CD4-positive, alpha-beta T cell treated with Interleukin-4 for 4 hours (primary cell): ENCODE measurements at regions not wholly inside any gene's neighbourhood (a gene's known extent, or its start where the extent isn't known, plus 50 kb on each side); places are given as distances from the start of the nearest gene placed in this dataset.

Source experiments
- DNase-seq: peaks from one replicate; pipeline ENCODE4 v3.0.0-alpha.2; 2020

DNA sequence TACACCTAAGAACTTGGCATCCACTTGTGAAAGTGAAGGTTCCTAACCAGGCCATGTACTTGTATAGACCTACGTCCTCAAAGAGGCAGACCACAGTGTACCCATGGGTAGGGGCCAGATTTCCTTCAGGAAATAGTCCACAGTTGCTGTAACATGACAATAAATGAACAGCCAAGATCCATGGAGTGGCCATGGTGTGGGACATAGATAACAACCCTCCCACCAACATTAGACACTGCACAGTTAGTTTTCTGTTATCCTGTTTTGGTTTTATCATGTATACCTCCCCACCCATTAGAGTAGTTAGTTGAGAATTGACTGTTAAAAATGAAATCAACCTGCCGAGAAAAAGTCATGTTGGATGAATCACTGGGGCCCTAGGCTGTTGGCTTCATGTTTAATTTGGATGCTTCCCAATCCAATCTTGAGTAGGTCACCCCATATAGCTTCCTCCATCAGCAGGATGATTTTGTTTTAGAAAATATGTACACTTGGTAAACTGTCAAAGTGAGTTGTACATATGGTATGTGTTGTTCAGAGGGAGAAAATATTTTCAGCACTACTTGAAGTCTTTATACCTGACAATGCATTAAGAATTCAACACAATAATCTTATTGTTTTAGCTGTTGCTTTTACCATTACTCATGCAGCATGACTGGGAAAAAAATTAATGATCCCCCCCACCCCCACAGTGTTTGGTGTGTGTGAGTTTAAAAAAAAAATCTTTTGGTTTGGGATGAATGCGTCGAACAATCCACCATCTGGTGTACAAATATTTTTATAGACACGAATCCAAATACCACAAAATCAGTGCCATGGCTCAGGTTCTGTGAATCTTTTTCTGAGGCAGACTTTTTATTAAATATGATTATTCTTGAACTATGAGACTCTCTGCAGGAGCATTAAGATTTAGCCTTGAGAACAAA is 88.3 kb upstream of the ARHGAP29 start:
- DNase-seq: no peak

DNA sequence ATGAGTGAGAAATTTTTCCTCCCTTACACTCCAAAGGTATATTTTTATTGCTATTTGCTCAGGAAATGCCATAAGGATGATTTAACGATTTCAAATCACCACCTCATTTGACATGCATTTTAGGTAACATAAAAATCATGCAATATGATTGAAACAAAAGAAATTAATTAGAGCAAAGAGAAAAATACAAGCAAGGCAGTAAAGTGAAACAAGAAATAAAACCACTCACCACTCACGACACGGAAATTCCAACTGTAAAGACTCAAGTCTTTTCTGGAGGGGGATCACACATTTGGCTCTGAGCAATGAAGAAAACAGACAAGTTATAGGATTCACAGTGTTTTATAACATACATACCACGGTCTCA is 86.8 kb upstream of the ARHGAP29 start:
- DNase-seq: no peak

DNA sequence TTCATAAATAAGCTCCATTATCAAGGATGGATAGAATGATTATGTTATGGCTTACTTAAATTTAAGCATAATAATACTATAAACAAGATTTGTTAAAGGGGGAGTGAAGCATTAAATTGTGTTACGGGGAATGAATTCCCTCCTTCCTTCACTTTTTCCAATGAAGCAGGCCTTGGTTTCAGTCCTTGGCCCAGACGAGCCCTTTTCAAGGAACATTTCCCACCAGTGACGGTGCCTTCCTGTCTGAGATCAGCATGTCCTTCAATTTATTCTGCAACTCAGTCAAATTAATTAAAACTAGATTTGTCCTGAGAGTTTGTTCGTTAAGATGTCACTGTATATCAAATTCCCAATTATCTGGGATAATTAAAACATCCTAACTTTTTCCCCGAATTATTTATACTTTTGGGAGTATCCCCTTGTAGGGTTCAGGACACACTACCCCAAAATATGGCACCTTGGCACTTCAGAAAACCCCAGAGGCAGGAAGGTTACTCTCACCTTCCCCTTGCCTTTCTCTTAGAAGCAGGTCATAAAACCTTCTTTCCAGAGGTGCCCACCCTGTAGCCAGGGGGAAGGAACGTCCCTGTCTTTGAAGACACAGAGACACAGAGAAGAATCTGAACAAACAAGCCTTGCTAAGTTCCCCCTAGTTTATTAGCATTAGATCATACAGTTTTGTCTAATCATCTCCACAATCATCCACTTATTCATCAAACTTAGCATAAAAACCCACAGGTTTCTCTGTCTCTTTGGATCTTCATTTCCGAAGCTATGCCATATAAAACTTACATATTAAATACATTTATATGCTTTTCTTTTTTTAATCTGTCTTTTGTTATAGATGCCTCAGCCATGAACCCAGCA is 86.2 kb upstream of the ARHGAP29 start:
- DNase-seq: no peak

DNA sequence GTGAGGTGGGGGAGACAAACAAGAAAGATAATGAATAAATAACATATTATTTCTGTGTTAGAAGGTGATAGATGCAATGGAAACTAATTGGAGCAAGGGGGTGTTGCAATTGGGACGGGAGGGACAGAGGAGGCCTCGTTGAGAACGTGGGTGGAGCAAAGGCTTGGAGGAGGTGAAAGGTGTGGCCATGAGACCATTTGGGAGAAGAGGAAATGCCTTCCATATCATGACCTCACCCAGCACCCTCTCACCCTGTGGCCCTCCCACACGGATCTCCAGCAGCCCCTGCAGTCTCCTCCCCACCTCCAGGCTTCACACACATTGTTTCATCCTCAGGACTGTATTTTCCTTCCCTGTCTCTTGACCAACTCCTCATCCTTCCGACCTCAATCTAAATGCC is 85.3 kb upstream of the ARHGAP29 start:
- no peak for DNase-seq

DNA sequence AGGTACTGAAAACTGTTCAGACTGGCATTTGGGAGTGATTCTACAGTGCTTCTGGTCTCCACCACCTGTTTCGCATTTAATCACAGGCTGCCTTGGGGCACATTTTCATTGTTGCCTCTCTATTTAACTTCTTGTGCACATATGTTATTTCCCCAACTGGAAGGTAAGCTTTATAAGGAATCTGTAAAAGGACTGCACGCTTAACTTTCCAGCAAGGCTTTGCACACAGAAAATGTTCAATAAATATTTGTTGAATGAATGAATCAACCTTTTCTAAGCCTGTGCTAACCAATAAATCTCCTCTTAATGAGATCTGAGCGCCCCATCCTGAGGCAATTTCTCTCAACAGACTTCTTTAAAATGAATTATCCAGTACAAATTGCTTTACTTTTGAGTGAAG is 84.3 kb upstream of the ARHGAP29 start:
- no peak for DNase-seq

DNA sequence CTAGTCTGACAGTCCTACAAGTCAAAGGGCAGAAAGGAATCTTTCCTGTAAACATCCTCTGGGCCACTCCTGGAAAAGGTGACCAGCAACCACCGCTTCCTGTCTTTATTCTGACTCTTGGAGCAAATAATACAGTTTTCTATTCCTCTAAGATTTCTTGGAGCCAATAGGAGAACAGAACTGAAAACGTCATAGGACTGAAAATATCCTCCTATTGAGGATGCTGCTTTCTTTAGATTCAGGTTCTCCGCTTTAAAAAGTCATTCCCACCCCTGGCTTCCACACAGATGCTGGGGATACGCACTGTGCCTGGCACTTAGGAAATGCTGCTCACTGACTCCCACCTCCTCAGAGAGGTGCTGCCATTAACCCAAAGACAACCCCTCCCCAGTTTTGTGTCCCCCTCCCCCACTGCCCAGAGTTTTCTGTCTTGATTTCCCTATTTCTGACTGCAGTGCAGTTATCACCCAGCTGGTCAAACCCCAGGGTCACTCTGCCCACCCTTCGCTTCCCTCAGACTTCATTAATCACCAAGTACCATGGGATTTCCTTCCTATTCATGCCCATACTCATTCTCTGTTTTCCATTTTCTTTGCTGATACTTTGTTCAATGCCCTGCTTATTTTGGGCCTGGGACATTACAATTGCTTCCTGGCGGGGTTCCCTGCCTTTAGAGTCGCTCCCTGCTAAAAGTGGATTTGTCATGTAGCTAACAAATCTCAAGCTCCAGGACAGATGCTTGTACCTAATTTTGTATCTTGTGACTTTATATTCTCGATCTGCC is 82.1 kb upstream of the ARHGAP29 start:
- DNase-seq: no peak

DNA sequence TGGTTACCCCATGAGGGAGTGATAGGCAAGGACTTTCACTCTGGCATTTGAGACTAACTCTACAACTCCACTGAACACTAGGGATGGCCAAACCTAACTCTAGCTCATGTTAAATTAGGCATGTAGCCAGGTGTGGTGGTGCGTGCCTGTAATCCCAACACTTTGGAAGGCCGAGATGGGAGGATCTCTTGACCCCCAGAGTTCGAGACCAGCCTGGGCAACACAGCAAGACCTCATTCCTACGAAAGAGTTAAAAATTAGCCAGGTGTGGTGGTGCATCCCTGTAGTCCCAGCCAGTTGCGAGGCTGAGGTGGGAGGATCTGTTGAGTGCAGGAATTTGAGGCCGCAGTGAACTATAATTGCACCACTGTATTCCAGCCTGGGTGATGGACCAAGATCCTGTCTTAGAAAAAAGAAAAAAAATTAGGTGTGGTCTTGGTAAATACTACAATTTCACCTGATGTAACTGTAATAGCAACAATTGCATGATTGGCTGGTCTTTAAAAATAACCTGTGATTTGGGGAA is 81.2 kb upstream of the ARHGAP29 start:
- no peak for DNase-seq

DNA sequence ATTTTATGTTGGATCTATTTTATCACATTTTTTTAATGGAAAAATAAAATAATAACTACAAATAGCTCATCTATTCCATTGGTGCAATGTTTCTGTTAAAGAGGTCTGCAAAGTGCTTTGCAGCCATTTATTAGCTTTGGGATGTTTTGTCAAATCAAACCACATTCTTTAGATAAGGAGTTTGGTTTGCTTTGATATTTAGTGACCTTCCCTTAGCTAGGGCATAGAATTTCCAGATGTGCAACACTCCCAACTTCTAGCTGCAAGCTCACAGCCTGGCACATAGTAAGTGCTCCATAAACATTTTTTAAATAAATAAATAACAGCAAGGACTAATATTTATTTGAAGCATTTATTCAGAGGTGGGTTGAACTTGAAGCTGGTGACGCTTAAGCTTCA is 80.4 kb upstream of the ARHGAP29 start:
- no peak for DNase-seq

DNA sequence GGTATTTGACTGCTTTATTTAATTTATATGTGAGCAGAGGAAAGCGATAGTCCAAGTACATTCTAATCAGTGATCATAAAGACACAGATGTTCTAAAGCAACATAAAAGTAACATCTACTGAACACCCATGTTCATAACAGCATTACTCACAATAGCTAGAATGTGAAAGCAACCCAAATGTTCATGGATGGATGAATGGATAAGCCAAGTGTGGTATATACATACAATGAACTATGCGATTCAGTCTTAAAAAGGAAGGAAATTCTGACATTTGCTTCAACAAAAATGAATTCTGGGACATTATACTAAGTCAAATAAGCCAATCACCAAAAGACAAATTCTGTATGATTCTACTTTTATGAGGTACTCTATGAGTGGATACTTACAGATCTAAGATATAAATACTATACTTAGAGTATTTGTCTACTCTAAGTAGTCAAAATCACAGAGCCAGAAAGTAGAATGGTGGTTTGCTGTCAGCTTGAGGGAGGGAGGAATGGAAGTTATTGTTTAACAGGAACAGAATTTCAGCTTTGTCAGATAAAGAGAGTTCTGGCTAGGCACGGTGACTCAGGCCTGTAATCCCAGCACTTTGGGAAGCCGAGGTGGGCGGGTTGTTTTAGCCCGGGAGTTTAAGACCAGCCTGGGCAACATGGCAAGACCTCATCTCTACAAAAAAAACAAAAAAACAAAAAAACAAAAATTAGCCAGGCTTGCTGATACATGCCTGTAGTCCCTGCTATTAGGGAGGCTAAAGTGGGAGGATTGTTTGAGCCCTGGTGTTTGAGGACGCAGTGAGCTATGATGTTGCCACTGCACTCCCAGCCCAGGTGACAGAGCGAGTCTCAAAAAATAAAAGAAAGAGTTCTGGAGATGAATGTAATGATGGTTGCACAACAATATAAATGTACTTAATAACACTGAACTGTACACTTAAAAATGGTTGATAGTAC is 79.7 kb upstream of the ARHGAP29 start:
- no peak for DNase-seq

DNA sequence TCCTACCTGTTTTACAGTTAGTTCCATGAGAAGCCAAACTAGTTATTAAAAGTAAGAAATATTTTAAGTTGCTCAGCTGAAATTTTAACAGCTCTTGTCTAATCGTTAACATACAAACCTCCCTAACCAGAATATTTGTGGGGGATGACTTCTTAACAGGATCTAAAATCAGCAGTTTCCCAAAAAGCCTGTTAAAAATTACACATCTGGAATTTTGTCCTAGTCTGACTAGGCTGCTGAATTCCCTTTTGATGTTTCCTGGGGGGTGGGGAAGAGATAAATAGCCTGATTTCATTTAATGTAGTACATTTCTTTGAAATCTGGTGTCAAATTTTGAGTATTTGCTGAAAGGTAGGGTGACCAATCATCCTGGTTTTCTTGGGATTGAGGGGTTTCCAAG is 78.8 kb upstream of the ARHGAP29 start:
- DNase-seq: no peak

DNA sequence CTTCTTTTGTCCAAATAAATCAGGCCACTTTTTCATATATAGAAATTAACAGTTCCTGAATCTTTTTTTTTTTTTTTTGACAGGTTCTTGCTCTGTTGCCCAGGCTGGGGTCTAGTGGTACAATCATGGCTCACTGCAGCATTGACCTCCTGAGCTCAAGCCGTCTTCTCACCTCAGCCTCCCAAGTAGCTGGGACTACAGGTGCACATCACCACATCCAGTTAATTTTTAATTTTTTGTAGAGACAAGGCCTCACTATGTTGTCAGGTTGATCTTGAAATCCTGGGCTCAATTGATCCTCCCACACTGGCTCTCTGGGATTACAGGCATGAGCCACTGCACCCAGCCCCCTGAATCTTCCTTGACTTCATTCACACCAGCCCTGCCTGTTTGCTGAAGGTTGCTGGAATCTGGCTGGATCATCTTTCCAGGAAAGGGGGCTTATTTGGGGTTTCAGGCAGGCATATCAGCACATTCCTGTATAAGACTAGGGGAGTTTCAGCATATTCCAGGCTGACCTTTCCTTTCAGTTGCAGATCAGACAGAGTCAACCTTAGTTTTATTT is 78.2 kb upstream of the ARHGAP29 start:
- DNase-seq: no peak

DNA sequence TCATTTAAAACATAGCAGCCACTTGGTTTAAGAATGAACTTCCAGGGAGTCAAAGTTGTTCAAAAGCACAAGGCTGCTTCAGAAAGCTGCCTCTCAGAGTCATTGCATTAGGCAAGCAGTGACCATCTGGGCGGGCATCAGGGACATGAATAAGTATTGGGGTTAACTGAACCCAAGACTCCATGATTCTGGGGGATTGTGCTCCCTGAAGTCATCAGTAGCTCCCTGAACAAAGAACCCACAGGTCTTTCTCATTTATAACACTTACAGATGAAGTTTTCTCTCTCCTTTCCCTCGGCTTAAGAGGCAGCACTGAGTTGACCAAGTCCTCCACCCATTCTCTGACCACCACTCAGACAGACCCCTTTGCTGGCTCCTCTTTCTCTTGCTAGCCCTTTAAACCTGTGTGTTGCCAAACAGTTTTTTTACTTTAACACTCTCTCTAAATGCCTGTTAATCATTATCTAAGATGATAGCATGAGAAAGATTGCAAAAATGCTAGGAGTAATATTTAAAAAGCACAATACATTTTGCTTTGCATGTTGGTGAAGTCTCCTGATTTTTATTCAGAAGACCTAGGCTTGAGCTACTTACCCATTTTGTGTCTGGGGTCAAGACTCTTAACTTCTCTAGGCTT is 77.0 kb upstream of the ARHGAP29 start:
- DNase-seq: no peak

DNA sequence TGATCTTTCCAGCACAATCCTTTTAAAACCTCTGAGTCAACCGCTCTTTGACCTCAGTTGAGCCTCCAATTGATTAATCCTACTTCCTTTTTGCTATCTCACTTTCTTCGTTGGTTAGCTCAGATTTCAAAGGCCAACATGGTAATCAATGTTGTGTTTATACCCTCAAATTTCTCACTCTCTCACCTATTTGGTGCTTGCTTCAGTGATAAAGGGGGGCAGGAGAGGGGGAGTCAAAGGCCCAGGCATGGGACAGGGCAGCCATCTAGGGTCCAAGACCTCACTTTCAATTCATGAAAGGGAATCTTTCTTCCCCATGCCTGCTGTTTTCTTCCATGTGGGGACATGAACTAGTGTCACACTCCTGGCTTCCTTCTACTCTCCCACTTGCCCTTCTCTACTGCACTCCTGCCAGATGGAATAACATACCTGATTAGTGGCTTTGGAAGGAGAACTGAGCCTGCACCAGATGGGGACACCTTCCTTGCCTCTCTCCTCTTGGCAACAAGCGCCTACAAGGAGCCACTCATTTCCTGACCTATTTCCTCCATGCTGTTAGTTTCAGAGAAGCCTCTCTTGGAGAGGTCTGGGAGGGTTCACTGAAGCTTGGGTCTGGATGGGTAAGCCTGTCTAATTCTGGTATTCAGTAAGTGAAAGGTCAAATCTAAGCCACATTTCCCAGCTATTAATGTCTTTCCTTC is 73.3 kb upstream of the ARHGAP29 start:
- no peak for DNase-seq

DNA sequence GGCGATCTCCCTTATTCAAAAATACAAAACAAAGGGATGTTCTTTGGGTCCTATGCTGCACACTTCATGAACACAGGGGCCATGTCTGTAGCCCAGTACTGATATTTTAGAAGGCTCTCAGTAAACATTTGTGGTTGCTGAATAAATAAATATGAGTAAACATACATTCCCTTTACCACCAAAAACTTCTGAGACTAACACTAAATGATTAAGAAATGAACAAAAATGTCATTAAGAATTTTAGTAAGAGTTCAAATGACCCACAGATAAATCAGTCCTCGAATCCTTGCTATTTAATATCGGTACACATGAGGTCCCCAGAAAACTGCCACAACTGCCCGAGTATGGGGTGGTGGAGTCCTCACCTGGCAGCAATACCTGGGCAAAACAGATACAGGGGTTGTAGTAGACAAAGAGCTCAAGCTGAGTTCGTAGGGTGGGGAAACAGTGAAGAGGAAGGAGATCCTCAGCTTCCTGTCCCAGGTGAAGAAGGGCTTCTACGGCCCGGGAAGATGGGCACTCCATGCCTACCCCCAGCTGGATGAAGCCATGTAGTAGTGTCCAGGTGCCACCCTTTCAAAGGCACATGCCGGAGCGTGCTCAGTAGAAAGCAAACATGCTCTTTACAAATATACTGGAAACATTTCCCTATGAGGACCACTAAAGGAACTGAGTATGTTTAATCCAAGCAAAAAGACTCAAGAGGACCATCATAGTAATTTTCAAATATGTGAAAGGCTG is 72.6 kb upstream of the ARHGAP29 start:
- no peak for DNase-seq

DNA sequence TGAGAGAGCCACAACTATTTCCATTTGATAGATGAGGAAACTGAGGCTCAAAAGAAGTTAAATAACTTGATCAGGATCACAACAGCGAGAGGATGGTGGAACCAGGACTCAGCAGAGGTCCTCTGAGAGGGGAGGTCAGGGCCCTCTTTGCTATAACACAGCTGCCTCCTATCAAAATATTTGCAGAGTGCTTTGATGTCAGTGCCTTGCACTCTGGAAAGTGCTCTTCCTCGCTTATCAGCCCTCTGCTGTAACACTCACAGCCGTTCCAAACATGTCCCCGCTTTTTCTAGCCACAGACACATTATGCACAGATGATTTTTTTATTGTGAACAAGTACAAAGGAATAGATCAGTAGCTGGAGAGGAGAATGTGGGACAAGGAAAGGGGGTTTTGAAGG is 71.8 kb upstream of the ARHGAP29 start:
- no peak for DNase-seq

DNA sequence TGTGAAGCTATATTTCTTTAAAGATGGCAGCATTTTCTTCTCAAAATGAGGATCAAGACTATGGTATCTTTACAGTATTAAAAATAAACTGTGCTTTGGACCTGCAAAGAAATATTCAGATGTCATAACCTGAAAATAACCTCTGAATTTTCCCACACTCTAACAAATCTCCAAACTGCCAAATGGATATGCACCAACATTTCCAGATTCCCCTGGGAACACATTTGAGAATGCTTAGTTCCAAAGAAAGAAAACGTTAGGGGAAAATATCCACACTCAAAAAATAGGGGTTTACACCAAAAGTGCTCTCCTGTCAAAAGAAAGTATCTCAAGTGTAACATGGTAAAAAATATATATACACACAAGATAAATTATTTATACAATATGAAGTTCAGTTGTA is 69.1 kb upstream of the ARHGAP29 start:
- no peak for DNase-seq

DNA sequence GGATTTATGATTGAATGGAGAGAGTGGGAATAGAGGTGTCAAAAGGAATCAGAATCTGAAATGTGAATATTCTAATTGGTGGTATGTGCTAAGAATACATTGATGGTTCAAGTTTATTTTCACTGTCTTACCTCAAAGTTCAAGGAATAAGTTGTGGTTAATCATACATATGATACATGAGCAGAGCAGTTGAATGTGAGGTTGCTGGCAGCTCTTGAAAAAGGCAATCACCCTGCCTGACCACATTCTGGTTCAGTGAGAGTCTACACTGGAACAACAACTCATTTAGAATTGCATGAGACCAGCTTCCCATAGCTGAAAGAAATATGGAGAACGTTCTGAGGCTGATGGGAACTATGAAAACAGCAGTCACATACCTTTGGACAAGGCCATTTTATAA is 68.3 kb upstream of the ARHGAP29 start:
- no peak for DNase-seq

DNA sequence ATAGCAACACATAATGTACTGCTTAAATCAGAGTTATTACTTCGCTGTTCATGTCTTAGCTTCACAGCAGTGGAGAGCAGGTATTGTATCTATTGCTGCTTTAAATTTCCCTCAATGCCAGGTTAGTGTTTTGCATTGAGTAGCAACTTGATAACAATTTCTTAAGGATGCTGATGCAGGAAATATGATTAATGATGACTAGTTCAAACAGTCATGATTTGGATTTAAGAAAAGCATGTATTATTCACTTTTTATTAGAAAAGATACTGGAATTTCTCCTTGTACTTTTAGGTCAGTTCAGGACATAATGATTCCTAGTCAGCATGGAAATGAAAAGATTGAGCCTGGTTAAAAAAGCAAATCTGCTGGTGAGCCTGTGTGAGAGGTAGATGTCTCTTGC is 67.2 kb upstream of the ARHGAP29 start:
- no peak for DNase-seq

DNA sequence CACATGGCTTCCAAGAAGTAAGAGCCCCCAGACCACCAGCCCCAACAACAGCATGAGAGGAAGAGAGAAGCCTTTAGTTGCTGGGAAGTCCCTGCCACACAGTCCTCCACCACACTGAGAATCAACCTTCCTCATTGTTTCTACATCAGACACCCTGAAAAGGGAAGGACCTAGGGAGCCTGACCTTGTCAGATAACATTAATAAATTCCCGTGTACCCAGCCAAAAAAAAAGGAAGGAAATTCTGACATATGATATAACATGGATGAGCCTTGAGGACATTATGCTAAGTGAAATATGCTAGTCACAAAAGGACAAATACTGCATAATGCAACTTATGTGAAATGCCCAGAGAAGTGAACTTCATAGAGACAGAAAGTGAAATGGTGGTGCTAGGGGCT is 65.6 kb upstream of the ARHGAP29 start:
- DNase-seq: peak; percentile 5

DNA sequence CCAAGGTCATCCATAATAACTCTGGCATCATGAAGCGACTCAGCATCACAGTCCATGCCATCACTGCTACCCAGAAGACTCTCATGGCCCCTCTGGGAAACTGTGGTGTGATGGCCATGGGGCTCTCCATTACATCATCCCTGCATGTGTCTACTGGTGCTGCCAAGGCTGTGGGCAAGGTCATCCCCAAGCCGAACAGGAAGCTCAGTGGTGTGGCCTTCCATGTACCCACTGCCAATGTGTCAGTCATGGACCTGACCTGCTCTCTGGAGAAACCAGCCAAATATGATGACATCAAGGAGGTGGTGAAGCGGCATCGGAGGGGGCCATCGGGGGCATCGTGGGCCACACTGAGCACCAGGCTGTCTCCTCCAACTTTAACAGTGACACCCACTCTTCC is 65.1 kb upstream of the ARHGAP29 start:
- no peak for DNase-seq
